BJ (cell line): ENCODE measurements at regions not wholly inside any gene's neighbourhood (a gene's known extent, or its start where the extent isn't known, plus 50 kb on each side); places are given as distances from the start of the nearest gene placed in this dataset.
"Not testable (repeated sequence)": the region's sequence is repeated elsewhere in the genome, so short reads cannot be mapped to it uniquely, and the experiment has no call there.

Source experiments
- CTCF ChIA-PET: fragments of 350-600 bp; formaldehyde crosslinking; extraction: SDS; loops from one replicate; lab custom pipeline; 2021; ENCODE audit warnings: antibody characterized with exemption, inconsistent platforms; lab: Yijun Ruan, JAX
- POLR2A ChIA-PET: fragments of 300-600 bp; sonication (Branson Sonifier 250); formaldehyde crosslinking; extraction: SDS; loops from one replicate; lab custom pipeline; 2021; ENCODE audit warnings: antibody characterized with exemption; lab: Charles Lee
- DNase-seq: peaks from one replicate; pipeline ENCODE4 v3.0.0-alpha.2; 2011; ENCODE audit warnings: low read depth
- H3K27me3 ChIP-seq: 2 replicates; pipeline ENCODE4 v1.6.0; 2011; ENCODE audit warnings: low read length; ENCODE audit not compliant: control insufficient read depth, insufficient read depth
- H3K36me3 ChIP-seq: 2 replicates; pipeline ENCODE4 v1.5.1; 2011; ENCODE audit warnings: low read length; ENCODE audit not compliant: control insufficient read depth, insufficient read depth
- H3K4me3 ChIP-seq: 2 replicates; pipeline ENCODE4 v1.5.1; 2011; ENCODE audit warnings: low read depth, mild to moderate bottlenecking, control low read depth, low read length
- CTCF ChIP-seq: IDR thresholded peaks from 2 replicates; pipeline ENCODE4 v1.5.1; 2011; ENCODE audit warnings: low read depth, mild to moderate bottlenecking, control low read depth, inconsistent platforms, low read length, moderate library complexity; ENCODE audit not compliant: insufficient read depth

- CTCF ChIA-PET, result interaction anchor here (0.6 to 1.8 kb wide), 4 partner anchors 33 to 185 kb away, joined by 3 to 6 read pairs (median 4); no protein-coding TSS in a partner anchor
- no peak for DNase-seq
- Histone ChIP-seq H3K36me3 (no peaks in the 10 kb centered on the region), H3K27me3 (no peaks in the 10 kb centered on the region), H3K4me3 (no peak overlapping the region)
- no peak for TF ChIP-seq CTCF
- POLR2A ChIA-PET, result interaction anchor here (0.6 kb wide), 1 partner anchor 68 kb away, joined by 3 read pairs; no protein-coding TSS in a partner anchor
Measured at GRCh38 chr5:96293966-96294883, 138.8 kb downstream of the PCSK1 start.

- Histone ChIP-seq H3K4me3 (no peak overlapping the region), H3K36me3 (no peaks in the 10 kb centered on the region), H3K27me3 (no peaks in the 10 kb centered on the region)
- no peak for DNase-seq
- ChIA-PET POLR2A (interaction anchor here (0.6 kb wide), 1 partner anchor 45 kb away, joined by 5 read pairs; no protein-coding TSS in a partner anchor), CTCF (interaction anchor here (1.7 to 1.8 kb wide), 2 partner anchors 31 to 44 kb away, joined by 4 to 8 read pairs; no protein-coding TSS in a partner anchor)
- TF ChIP-seq CTCF, result no peak
Measured at GRCh38 chr5:96292582-96293247, 140.3 kb downstream of the PCSK1 start.

GRCh38 chr5:96289287-96289686 lies 143.8 kb downstream of the PCSK1 start:
- DNase-seq, POLR2A ChIA-PET, H3K27me3 ChIP-seq, CTCF ChIA-PET, H3K36me3 ChIP-seq, H3K4me3 ChIP-seq: not testable (repeated sequence)

GRCh38 chr5:96288845-96289185 lies 144.2 kb downstream of the PCSK1 start:
- no peak for DNase-seq
- no peak overlapping the region for H3K4me3 ChIP-seq
- ChIA-PET CTCF (no interaction called here), POLR2A (no interaction called here)
- TF ChIP-seq CTCF, result no peak
- H3K36me3 ChIP-seq, result no peaks in the 10 kb centered on the region
- no peaks in the 10 kb centered on the region for H3K27me3 ChIP-seq

- H3K4me3 ChIP-seq, result no peak overlapping the region
- TF ChIP-seq CTCF, result no peak
- H3K36me3 ChIP-seq, result no peaks in the 10 kb centered on the region
- CTCF ChIA-PET, result no interaction called here
- H3K27me3 ChIP-seq, result no peaks in the 10 kb centered on the region
- POLR2A ChIA-PET, result interaction anchor here (0.6 kb wide), 1 partner anchor 356 kb away, joined by 3 read pairs; no protein-coding TSS in a partner anchor
- DNase-seq, result no peak
Measured at GRCh38 chr5:96288166-96288844, 144.7 kb downstream of the PCSK1 start.
